ENCODE measurements at regions not wholly inside any gene's neighbourhood (a gene's known extent, or its start where the extent isn't known, plus 50 kb on each side); places are given as distances from the start of the nearest gene placed in this dataset.

- no peaks in the 10 kb centered on the region for H4K20me1 ChIP-seq (ENCODE audit: insufficient read depth, low read length)
- H4K5ac ChIP-seq (ENCODE audit: low read depth, low read length) = no peak overlapping the region
- H2BK20ac ChIP-seq (ENCODE audit: low read depth, low read length) = no peak overlapping the region
- no peak overlapping the region for H3K23ac ChIP-seq (ENCODE audit: low read depth, low read length)
- no peaks in the 10 kb centered on the region; the same call in 1 of the 2 replicates for H3K9me1 ChIP-seq (ENCODE audit: insufficient read depth, low read length)
- H3K4ac ChIP-seq (ENCODE audit: low read depth, low read length) = no peak overlapping the region
- H3K9ac ChIP-seq (ENCODE audit: low read depth, low read length) = no peak overlapping the region
- H2BK5ac ChIP-seq (ENCODE audit: low read depth, low read length, poor library complexity, severe bottlenecking) = no peak overlapping the region
- H3K36me3 ChIP-seq (ENCODE audit: control insufficient read depth, insufficient read depth, low read length) = no peaks in the 10 kb centered on the region
- H2AK9ac ChIP-seq (replicated peaks; ENCODE audit: low read depth, low read length, poor library complexity) = no peak overlapping the region
- H2AFZ ChIP-seq (replicated peaks; ENCODE audit: low read length, poor library complexity) = no peak overlapping the region
- DNase-seq = no peak
- dilution Hi-C loops (cut with HindIII; ENCODE audit: low sequenced_read_pairs, unreplicated experiment) = no loop called here
- H3K4me2 ChIP-seq (ENCODE audit: low read depth, low read length) = no peak overlapping the region
- BruUV-seq (replicated peaks) = no TSS peak
- no peak for ATAC-seq (ENCODE audit: low read depth)
- H2BK15ac ChIP-seq (ENCODE audit: low read depth, low read length) = no peak overlapping the region
- POLR2A ChIA-PET (ENCODE audit: unreplicated experiment) = no interaction called here
- H3K9me3 ChIP-seq (ENCODE audit: control insufficient read depth, insufficient read depth, low read length) = no peaks in the 10 kb centered on the region
- H2BK120ac ChIP-seq (ENCODE audit: low read depth, low read length) = no peak overlapping the region
- H3K56ac ChIP-seq (ENCODE audit: extremely low read depth, insufficient read depth, low read length) = no peak overlapping the region
- no peak overlapping the region for H3K27ac ChIP-seq (ENCODE audit: insufficient read depth, low read length)
- no peak for TF ChIP-seq MXI1 (IDR thresholded peaks at IDR 0.05; ENCODE audit: borderline replicate concordance, low read depth, low read length)
- TF ChIP-seq BHLHE40 (IDR thresholded peaks at IDR 0.05; ENCODE audit: low read depth, low read length) = no peak
- TF ChIP-seq POLR2A (IDR thresholded peaks at IDR 0.05; ENCODE audit: low read depth, low read length) = no peak
- TF ChIP-seq CEBPB (IDR thresholded peaks at IDR 0.05; ENCODE audit: low read depth, low read length) = peak; percentile 93
- TF ChIP-seq RAD21 (IDR thresholded peaks at IDR 0.05; ENCODE audit: low read length) = no peak
- TF ChIP-seq MAFK (IDR thresholded peaks at IDR 0.05; ENCODE audit: low read depth, low read length) = no peak
- TF ChIP-seq FOS (IDR thresholded peaks at IDR 0.05; ENCODE audit: low read depth, low read length) = no peak
- no peak for TF ChIP-seq CTCF (conservative IDR thresholded peaks at IDR 0.05; ENCODE audit: low read depth, low read length)
- no peak for TF ChIP-seq MAZ (IDR thresholded peaks at IDR 0.05; ENCODE audit: borderline replicate concordance, low read depth, low read length)
- H4K91ac ChIP-seq (ENCODE audit: insufficient read depth, low read depth, low read length) = no peak overlapping the region
- H3K4me1 ChIP-seq (ENCODE audit: control insufficient read depth, insufficient read depth, low read length) = no peaks in the 10 kb centered on the region
- H4K8ac ChIP-seq (ENCODE audit: low read depth in 2 of 2, low read length in 2 of 2) = no peak overlapping the region
- WGBS, 2 experiments (ENCODE audit: extremely low coverage in 2 of 2, insufficient read length in 1 of 2) = no CpG with 5 or more reads among the region's 3 CpGs
- no peak overlapping the region for H3K4me3 ChIP-seq (ENCODE audit: insufficient read depth, low read depth, low read length)
- in situ Hi-C loops (cut with MboI; ENCODE audit: low sequenced_read_pairs) = no loop called here
- no peak overlapping the region for H3K14ac ChIP-seq (replicated peaks; ENCODE audit: low read depth, low read length)
- H3K79me1 ChIP-seq (ENCODE audit: low read depth in 1 of 2, low read length in 2 of 2) = no peaks in the 10 kb centered on the region
- H3K18ac ChIP-seq (ENCODE audit: low read depth, low read length) = no peak overlapping the region
- no peak overlapping the region for H2AK5ac ChIP-seq (ENCODE audit: low read depth, low read length)
- intact Hi-C loops (cut with micrococcal nuclease) = no loop called here
- H3K27me3 ChIP-seq (ENCODE audit: control insufficient read depth, insufficient read depth, low read length) = no peaks in the 10 kb centered on the region
- CTCF ChIA-PET = no interaction called here
Measured at GRCh38 chr10:10510179-10510578, 507.5 kb upstream of the CELF2 start.

Data from IMR-90 (cell line).